Muscle of back (tissue), 3 donors: ENCODE measurements at regions not wholly inside any gene's neighbourhood (a gene's known extent, or its start where the extent isn't known, plus 50 kb on each side); places are given as distances from the start of the nearest gene placed in this dataset.

ENCODE experiments used
- DNase-seq, 3 donors: peaks; one replicate each; pipeline versions ENCODE4 v3.0.0 to v3.0.0-alpha.2; 2013

DNA sequence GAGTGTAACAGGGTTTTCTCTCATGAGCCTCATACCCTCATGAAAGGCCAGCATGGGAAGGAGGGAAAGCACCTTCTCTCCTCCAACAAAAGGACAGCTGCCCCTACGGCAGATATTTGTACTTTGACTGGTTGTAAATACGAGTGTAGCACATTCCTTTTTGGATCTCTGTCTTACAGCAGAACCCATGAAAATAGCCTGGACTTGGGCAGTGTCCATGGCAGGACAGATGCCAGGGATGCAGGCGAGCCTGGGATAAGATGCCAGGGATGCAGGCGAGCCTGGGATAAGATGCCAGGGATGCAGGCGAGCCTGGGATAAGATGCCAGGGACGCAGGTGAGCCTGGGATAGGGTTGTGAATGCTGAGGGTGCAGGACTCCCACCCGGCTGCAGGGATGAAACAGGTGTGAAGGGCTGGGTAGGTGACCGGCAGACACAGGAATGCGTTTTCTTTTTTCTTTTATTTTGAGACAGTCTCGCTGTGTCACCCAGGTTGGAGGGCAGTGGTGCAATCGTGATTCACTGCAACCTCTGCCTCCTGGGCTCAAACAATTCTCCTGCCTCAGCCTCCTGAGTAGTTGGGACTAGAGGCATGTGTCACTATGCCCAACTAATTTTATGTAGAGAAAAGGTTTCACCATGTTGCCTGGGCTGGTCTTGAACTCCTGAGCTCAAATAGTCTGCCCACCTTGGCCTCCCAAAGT is 120.0 kb downstream of the BEGAIN start:
- DNase-seq: no peak

DNA sequence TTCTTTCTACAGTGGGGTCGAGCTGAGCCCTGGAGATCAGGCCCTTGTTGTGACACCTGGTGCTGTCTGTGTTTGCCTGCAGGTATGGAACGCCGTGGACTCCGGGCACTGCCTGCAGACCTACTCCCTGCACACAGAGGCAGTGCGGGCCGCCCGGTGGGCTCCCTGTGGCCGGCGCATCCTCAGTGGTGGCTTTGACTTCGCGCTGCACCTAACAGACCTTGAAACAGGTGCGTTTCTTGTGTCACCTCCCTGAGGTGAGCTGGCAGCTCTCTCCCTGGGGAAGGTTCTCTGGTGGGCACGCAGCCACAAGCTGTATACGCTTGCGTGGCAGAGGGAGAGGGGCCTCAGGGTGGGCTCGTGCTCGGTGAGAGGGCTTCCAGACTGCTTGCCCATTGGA is 119.3 kb downstream of the BEGAIN start:
- no peak for DNase-seq

DNA sequence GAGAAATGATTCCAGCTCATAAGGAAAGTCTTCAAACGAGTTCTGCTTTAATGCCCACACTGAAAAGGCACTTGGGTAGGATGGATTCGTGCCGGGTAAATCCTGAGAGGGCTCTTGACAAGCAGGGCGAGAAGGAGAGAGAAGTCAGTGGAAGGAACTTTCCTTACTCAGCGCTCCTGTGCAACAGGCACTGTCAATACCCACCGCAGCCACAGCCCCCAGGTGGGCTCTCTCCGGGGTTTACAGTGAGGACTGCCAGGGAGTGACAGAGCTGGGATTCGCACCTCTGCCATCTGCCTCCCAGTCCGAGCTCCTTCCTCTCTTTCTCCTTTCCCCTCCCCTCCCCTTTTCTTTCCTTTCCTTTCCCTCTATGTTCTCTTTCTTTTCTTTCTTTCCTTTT is 118.7 kb downstream of the BEGAIN start:
- no peak for DNase-seq

DNA sequence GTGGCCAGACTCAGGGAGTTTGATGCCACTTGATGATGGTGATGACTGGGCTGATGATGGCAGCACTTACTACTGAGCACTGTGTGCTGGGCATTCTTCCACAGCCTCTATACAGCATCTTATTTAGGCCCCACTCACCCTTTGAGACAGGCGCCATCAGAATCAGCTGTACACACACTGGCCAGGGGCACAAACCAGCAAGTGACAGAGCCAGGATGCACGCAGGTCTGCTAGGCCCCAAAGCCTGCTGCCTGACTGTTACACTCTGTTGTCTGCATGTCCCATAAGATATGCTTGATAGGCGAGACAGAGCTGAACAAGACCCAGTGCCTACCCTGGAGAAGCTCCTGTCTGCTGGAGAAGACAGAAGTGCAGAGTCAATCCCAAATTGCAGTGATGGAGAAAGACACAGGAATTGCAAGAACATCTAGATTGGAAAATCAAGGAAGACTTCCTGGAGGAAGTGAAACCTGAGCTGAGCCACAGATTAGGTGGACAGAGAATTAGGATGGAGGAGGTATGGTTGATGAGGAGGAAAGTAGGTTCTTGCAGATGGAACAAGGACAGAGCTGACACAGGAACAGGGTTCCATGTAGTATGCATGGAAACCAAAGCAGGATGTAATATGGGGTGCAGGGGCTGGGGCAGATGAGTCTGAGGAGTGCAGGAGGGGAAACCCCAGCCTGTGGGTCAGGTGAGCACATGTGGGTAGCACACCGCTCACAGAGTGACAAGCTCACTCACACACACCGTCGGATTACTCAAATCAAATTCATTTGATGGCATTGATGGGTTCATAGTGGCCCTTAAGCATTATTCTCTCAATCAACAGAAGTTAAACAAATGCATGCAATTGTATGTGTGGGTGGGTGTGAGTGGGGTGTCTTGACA is 117.3 kb downstream of the BEGAIN start:
- no peak for DNase-seq

GRCh38 chr14:100470523-100470897 is 116.7 kb downstream of the BEGAIN start:
- DNase-seq: no peak

GRCh38 chr14:100471441-100472093 is 115.7 kb downstream of the BEGAIN start:
- DNase-seq: no peak

DNA sequence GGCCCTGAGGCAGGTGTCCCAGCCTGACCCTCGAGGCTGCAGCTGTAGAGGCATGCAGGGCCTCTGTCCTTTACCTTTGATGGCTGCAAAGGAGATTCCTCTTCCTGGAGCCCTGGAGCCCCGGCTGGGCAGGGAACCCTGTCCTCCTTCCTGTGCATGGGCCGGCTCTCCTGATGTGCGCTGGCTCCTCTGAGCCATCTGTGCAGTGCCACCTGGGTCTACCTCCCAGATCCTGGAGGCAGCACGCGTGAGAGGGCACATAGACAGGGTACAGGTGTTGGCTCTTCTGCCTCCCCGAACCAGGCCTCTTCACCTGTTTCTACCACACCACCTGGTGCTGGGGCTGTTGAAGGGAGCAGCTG is 115.1 kb downstream of the BEGAIN start:
- no peak for DNase-seq

- no peak for DNase-seq
Observed at GRCh38 chr14:100472491-100472890, 114.7 kb downstream of the BEGAIN start.

DNA sequence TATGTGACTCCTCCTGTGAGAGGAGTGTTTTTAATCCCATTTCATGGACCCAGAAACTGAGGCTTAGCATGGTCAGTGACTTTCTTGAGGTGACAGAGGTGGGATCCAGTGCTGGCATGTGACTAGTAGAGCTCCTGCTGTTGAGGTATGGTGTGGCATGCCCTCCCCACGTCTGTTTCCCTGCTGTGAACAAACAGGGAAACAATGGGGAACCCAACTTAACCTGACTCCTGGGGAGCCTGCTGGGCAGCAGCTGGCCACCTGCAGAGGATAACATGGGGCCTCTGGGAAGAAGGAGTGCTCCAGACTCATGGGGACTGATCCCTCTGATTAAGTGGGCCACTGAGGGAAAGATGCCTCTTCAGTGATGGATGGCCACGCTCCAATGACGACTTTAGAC is 114.0 kb downstream of the BEGAIN start:
- DNase-seq: no peak

- no peak for DNase-seq
Observed at GRCh38 chr14:100474196-100474595, 113.0 kb downstream of the BEGAIN start.

DNA sequence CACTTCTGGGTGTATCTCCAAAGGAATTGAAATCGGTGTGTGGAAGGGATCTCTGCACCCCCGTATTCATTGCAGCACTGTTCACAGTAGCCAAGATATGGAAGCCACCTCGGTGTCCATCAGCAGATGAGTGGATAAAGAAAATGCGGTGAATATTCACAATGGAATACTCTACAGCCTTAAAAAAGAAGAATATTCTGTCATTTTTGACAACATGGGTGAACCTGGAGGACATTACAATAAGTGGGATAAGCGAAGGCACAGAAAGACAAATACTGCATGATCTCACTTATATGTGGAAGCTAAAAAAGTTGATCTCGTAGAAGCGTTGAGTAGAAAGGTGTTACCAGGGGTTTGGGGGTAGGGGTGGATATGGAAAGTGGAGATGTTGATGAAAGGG is 111.9 kb downstream of the BEGAIN start:
- no peak for DNase-seq

GRCh38 chr14:100476012-100476822 is 111.0 kb downstream of the BEGAIN start:
- DNase-seq: peak in 1 of 3 donors; percentile 89

- DNase-seq: no peak
Observed at GRCh38 chr14:100484531-100485267, 102.5 kb downstream of the BEGAIN start.

DNA sequence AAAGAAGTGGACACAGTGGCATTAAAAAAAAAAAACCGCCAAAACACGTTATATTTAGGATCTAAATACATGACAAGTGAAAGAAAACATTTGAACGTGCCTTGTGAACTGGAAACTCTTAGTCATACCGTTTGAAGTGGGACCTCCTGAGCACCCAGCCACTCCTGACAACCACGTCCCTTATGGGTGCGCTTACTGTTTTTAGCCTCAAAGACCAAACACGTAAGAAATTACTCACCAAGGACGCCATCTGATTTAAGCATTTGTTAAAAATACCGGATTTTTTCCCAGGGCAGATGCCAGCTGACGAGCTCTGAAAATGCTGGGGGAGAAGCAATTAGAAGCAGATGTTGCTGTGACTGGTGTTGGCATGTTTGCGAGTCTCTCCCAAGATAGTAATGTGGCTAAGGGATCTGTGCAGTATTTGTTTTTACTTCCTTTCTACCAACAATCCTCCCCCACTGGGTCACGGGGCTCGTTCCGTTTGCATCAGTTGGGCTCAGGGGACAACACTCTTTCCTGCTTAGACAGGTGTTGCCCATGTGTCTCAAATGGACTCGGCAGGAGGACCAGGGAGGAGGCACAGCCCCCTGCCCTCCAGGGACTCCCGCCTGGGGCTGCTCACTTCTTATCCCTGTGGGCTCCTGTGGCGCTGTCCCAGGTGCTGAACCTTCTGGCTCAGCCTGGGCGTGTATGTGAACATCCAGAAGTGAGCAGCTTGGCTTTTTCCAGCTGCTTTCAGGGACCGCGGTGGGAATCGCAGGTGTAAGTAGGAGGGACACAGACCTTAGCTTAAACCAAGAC is 101.0 kb downstream of the BEGAIN start:
- DNase-seq: peak; percentile 72 to 91 (median 85)
